ENCODE measurements at regions not wholly inside any gene's neighbourhood (a gene's known extent, or its start where the extent isn't known, plus 50 kb on each side); places are given as distances from the start of the nearest gene placed in this dataset.

DNA sequence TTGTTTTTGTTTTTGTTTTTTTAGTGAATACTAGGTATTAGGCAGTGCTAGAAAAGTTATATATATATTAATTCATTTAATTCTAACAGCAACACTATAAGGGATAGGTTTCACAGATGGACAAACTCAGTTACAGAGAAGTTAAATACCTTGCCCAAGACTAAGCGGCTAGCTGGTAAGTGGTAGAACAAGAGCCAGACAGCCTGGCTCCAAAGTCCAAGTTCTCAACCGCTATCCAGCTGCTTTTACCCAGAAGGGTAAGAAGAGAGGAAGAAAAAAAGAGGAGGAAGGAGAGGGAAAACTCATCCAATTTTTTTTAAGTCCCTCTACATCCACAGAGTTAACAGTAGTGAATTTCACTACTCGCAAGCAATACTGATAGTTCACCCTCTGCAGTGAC, 217.0 kb downstream of the SPRY2 start:
- no peak for DNase-seq

- DNase-seq = no peak
Observed at GRCh38 chr13:80121038-80121437, 219.9 kb downstream of the SPRY2 start.

GRCh38 chr13:80118506-80118905, 222.4 kb downstream of the SPRY2 start:
- no peak for DNase-seq

- no peak for DNase-seq
Observed at GRCh38 chr13:80118099-80118498, 222.8 kb downstream of the SPRY2 start.

GRCh38 chr13:80117515-80117914, 223.4 kb downstream of the SPRY2 start:
- DNase-seq = no peak

DNA sequence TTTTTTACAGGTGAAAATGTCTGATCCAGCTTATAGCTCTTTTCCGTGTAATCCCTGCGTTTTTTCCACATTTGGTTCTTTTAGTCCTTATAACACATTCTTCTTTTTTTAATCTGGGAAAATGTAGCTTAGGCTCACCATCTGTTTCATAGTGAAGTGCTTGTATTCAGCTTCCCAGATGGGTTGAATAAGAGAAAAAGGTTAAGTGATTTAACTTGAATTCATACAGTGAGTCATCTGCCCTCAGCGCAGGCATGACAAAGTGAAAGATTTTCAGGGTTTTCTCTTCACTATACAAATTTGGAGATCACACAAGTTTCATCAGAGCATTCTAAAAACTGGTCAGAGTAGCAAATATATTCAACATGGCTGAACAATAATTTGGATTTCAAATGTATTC, 224.8 kb downstream of the SPRY2 start:
- no peak for DNase-seq

GRCh38 chr13:80115616-80116015, 225.3 kb downstream of the SPRY2 start:
- DNase-seq = no peak

DNA sequence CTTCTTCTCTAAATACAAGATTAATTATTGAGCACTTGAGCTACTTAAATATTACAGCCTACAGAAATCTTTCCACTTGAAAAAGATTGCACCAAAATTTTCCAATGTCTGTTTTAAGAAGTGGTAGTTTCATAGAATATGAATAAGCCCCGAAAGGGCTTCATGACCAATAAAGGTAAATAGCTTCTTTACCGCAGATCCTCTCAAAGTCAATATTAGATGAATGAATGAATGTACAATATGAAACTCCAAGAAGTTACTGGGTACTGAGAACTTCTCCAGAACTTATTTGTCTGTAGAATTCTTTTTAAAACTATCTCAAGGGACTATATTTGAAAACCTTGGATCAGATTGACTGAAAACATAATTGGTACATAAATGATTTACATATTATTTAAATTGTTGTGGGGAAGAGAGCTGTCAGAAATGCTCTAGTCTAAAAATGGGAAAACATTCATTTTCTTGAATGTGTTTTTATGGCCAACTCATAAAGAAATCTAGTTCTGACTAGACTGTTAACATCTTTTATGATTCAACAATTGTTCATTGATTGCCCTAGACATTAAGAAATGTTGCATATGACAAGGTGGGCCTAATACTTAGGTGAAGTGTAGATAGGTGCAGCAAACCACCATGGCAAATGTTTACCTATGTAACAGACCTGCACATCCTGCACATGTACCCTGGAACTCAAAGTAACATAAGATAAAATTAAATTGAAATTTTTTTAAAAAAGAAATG, 227.0 kb downstream of the SPRY2 start:
- DNase-seq = no peak

- no peak for DNase-seq
Observed at GRCh38 chr13:80109303-80109702, 231.6 kb downstream of the SPRY2 start.

DNA sequence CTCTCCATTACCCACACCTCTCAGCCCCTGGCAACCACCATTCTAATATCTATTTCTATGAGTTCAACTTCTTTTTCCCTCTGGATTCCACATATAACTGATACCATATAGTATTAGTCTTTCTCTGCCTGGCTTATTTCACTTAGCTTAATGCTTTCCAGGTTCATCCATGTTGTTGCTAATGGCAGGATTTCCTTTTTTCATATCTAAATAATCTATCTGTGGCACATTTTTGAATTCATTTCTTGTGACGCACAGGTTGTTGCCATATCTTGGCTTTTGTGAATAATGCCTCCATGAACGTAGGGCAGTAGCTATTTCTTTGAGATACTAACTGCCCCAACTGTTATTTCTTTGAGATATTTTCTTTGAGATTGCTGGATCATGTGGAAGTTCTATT, 235.6 kb downstream of the SPRY2 start:
- DNase-seq = no peak

- no peak for DNase-seq
Observed at GRCh38 chr13:80101040-80101439, 239.9 kb downstream of the SPRY2 start.

- no peak for DNase-seq
Observed at GRCh38 chr13:80100636-80101035, 240.3 kb downstream of the SPRY2 start.

- no peak for DNase-seq
Observed at GRCh38 chr13:80097561-80097960, 243.4 kb downstream of the SPRY2 start.

- no peak for DNase-seq
Observed at GRCh38 chr13:80096383-80096782, 244.5 kb downstream of the SPRY2 start.

DNA sequence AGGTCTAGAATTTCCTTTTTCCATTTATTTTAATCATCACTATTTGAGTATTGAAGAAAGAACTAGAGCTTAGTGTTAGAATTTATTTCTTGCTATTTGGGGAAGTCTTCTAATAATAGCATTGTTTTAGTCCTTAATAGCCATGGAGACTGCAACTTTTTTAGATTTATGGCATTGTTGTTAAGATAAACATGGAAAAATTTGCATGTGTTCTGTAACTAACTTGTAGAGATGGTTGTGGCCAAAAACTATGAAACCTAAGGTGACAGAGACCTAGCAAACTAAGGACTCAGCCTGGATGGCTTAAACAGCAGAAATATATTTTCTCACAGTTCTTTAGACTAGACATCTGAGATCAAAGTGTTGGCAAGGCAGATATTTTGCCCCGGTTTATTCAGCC, 246.4 kb downstream of the SPRY2 start:
- no peak for DNase-seq

GRCh38 chr13:80093888-80094287, 247.0 kb downstream of the SPRY2 start:
- no peak for DNase-seq

GRCh38 chr13:80086304-80086721, 254.6 kb downstream of the SPRY2 start:
- DNase-seq = no peak

GRCh38 chr13:80083853-80084676, 256.9 kb downstream of the SPRY2 start:
- no peak for DNase-seq

DNA sequence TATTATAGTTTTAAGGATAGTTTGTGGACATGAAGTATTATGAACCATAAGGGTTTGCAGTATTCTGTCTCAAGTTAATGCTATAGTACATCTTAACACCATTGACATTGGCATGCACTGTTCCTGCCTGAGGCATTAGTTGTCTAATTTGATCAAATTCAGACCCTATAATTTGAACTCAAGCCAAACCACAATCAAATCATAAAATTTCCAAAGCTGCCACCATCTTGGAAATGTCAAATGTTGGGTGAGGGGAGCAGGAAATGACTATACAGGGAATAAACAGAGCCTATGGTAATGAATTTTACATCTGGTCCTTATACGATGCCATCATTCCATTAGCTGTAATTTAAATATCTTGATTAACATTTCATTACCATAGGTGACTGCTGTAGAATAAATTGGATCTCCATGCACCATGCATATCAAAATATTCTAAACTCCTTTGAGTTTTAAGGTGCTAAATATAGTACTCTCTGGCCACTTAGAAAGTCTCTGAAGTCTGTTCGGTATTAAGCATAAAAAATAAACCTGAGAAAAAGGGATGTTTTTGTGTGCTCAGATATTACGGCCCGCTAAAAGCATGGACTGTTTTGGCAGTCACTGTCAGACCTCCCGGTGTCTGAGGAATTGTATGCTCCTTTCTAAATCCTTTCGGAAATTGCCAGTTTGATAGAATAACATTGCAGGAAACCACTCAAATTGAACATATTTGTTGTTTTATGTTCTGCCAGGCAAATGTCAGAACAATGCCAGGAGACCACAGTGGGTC, 257.7 kb downstream of the SPRY2 start:
- DNase-seq = no peak

- no peak for DNase-seq
Observed at GRCh38 chr13:80082396-80083080, 258.4 kb downstream of the SPRY2 start.

DNA sequence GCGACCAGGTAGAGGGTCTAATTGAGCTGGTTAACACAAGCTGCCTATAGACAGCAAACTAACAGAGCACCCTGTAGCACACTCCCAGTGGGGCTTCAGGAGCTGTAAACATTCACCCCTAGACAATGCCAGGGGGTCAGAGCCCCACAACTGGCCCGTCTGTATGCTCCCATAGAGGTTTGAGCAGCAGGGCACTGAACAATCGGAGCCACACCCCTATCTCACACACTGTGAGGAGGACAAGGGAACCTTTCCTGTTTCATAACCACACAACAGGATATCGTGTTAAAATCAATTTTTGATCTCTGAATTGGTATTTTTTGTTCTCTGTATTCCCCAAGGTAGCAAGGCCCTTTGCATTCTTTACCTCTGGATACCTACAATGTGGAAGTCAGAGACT, 266.1 kb downstream of the SPRY2 start:
- DNase-seq = no peak

DNA sequence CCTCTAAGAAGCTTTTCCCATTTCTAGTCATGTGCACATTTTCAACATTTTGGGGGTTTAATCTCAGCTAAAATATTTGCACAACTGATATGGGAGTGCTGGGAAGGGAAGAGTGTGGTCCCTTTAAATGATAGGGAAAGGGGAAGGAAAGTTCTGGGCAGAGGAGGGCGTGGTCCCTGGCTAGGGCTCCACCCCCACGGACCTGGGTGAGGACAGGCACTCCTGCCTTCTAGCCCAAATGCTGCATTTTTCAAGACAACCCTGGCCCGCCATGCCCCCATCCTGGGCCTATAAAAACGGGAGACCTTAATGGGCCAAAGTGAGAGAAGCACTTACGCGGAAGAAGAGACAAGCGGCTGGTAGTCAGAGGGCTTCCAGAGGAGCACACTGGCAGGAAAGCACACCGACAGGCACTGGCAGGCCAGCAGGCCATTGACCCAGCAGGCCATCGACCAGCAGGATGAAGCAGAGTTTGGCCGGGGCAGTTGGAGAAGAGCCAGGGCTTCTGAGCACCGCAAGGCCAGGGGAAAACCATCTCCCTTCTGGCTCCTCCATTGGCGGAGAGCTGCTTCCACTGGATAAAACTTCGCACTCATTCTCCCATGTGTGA, 266.7 kb downstream of the SPRY2 start:
- DNase-seq = no peak

GRCh38 chr13:80072231-80072630, 268.7 kb downstream of the SPRY2 start:
- no peak for DNase-seq
